ENCODE measurements at regions not wholly inside any gene's neighbourhood (a gene's known extent, or its start where the extent isn't known, plus 50 kb on each side); places are given as distances from the start of the nearest gene placed in this dataset.

DNA sequence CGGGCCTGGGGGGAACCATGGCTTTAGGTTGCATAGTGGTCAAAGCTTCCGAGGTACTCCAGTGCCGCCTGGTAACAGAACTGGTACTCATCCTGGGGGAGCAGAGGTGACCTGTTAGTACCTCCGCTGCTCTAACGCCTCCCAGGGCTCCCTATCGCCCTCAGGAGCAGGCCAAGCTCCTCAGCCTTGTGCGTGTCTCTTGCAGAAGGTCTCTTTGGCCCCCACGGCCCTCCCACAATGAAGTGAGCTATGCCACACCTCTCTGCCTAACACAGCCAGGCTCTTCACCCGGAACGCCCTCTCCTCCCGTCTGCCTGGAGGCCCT, 133.9 kb downstream of the PTPRS start:
- Histone ChIP-seq H2AFZ (ENCODE audit: low read depth, low read length) (no peak overlapping the region), H3K36me3 (ENCODE audit: insufficient read depth, low read length) (peaks cover 31% of the 10 kb centered on the region), H3K4me3 (ENCODE audit: low read length) (no peak overlapping the region), H3K27me3 (ENCODE audit: insufficient read depth, low read depth, low read length) (no peaks in the 10 kb centered on the region), H3K4me2 (ENCODE audit: low read length) (no peak overlapping the region), H3F3A (ENCODE audit: insufficient read depth, low read length, poor library complexity, severe bottlenecking) (no peaks in the 10 kb centered on the region), H4K20me1 (ENCODE audit: insufficient read depth) (no peaks in the 10 kb centered on the region), H3K79me2 (replicated peaks; ENCODE audit: insufficient read depth, low read length) (no peaks in the 10 kb centered on the region), H3K9me2 (ENCODE audit: insufficient read depth, low read length) (no peaks in the 10 kb centered on the region), H3K27ac (ENCODE audit: low read length) (no peak overlapping the region), H3K9ac (ENCODE audit: low read length) (no peak overlapping the region), H3K9me3 (ENCODE audit: low read length) (no peaks in the 10 kb centered on the region)
- no peak for TF ChIP-seq SMC3 (conservative IDR thresholded peaks at IDR 0.05; ENCODE audit: poor library complexity)
- no peak for TF ChIP-seq EP300 (conservative IDR thresholded peaks at IDR 0.05; ENCODE audit: poor library complexity, severe bottlenecking)
- TF ChIP-seq POLR2AphosphoS5 (IDR thresholded peaks at IDR 0.05), result no peak
- no peak for TF ChIP-seq RAD21 (conservative IDR thresholded peaks at IDR 0.05)
- TF ChIP-seq MXI1 (conservative IDR thresholded peaks at IDR 0.05; ENCODE audit: poor library complexity, severe bottlenecking), result no peak
- TF ChIP-seq TAF1 (IDR thresholded peaks at IDR 0.05; ENCODE audit: low read depth), result no peak
- TF ChIP-seq, protein P1, sequence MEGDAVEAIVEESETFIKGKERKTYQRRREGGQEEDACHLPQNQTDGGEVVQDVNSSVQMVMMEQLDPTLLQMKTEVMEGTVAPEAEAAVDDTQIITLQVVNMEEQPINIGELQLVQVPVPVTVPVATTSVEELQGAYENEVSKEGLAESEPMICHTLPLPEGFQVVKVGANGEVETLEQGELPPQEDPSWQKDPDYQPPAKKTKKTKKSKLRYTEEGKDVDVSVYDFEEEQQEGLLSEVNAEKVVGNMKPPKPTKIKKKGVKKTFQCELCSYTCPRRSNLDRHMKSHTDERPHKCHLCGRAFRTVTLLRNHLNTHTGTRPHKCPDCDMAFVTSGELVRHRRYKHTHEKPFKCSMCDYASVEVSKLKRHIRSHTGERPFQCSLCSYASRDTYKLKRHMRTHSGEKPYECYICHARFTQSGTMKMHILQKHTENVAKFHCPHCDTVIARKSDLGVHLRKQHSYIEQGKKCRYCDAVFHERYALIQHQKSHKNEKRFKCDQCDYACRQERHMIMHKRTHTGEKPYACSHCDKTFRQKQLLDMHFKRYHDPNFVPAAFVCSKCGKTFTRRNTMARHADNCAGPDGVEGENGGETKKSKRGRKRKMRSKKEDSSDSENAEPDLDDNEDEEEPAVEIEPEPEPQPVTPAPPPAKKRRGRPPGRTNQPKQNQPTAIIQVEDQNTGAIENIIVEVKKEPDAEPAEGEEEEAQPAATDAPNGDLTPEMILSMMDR (IDR thresholded peaks at IDR 0.05; ENCODE audit: poor library complexity, severe bottlenecking), result no peak
- TF ChIP-seq, protein P2, sequence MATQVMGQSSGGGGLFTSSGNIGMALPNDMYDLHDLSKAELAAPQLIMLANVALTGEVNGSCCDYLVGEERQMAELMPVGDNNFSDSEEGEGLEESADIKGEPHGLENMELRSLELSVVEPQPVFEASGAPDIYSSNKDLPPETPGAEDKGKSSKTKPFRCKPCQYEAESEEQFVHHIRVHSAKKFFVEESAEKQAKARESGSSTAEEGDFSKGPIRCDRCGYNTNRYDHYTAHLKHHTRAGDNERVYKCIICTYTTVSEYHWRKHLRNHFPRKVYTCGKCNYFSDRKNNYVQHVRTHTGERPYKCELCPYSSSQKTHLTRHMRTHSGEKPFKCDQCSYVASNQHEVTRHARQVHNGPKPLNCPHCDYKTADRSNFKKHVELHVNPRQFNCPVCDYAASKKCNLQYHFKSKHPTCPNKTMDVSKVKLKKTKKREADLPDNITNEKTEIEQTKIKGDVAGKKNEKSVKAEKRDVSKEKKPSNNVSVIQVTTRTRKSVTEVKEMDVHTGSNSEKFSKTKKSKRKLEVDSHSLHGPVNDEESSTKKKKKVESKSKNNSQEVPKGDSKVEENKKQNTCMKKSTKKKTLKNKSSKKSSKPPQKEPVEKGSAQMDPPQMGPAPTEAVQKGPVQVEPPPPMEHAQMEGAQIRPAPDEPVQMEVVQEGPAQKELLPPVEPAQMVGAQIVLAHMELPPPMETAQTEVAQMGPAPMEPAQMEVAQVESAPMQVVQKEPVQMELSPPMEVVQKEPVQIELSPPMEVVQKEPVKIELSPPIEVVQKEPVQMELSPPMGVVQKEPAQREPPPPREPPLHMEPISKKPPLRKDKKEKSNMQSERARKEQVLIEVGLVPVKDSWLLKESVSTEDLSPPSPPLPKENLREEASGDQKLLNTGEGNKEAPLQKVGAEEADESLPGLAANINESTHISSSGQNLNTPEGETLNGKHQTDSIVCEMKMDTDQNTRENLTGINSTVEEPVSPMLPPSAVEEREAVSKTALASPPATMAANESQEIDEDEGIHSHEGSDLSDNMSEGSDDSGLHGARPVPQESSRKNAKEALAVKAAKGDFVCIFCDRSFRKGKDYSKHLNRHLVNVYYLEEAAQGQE (IDR thresholded peaks at IDR 0.05; ENCODE audit: borderline replicate concordance), result no peak
- TF ChIP-seq EZH2 (IDR thresholded peaks at IDR 0.05; ENCODE audit: borderline replicate concordance, insufficient read depth, low read length, poor library complexity, severe bottlenecking), result no peak

DNA sequence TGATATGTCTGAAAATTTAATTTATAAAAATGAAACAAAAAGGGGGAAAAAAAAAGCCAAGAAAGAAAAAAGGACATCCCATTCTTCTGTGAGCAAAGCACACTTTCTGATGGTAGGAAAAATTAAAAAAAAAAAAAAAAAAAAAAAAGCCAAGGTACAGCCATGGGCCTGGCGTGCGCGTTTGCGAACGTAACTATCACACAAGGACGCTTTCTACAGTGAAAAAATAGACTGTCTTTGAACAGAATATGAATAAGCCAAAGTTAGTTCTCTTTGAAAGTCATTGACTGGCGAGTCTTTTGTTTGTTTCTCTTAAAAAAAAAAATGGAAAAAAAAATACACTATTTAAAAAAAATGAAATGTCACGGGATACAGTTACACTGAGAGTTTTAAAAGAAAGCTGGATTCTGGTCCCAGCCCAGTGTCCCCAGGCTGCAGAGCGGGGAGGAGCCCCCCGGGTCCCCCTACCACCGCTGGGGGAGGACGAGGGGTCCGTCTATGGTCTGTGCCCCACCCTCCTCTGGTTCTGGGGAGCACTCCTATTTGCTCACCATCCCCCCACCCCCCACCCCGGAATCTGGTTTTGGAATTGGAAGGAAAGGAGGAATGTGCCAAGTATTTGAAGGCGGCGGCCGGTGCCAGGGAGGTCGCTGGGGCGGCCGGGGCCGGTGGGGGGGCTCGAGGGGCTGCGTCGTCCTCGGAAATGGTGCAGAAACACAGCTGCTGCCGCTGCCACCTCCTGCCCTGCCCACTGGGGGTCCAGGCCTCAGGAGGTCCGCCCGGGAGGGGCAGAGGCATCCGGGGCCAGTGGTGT, 134.5 kb downstream of the PTPRS start:
- Histone ChIP-seq H2AFZ (ENCODE audit: low read depth, low read length) (no peak overlapping the region), H3F3A (ENCODE audit: insufficient read depth, low read length, poor library complexity, severe bottlenecking) (no peaks in the 10 kb centered on the region), H4K20me1 (ENCODE audit: insufficient read depth) (no peaks in the 10 kb centered on the region), H3K79me2 (replicated peaks; ENCODE audit: insufficient read depth, low read length) (no peaks in the 10 kb centered on the region), H3K27ac (ENCODE audit: low read length) (no peak overlapping the region), H3K9ac (ENCODE audit: low read length) (no peak overlapping the region), H3K36me3 (ENCODE audit: insufficient read depth, low read length) (peaks cover 26% of the 10 kb centered on the region), H3K4me3 (ENCODE audit: low read length) (no peak overlapping the region), H3K27me3 (ENCODE audit: insufficient read depth, low read depth, low read length) (no peaks in the 10 kb centered on the region), H3K9me2 (ENCODE audit: insufficient read depth, low read length) (no peaks in the 10 kb centered on the region), H3K4me2 (ENCODE audit: low read length) (no peak overlapping the region), H3K9me3 (ENCODE audit: low read length) (no peaks in the 10 kb centered on the region)
- TF ChIP-seq EP300 (conservative IDR thresholded peaks at IDR 0.05; ENCODE audit: poor library complexity, severe bottlenecking) (no peak), TAF1 (IDR thresholded peaks at IDR 0.05; ENCODE audit: low read depth) (no peak), POLR2AphosphoS5 (IDR thresholded peaks at IDR 0.05) (no peak), RAD21 (conservative IDR thresholded peaks at IDR 0.05) (no peak), MXI1 (conservative IDR thresholded peaks at IDR 0.05; ENCODE audit: poor library complexity, severe bottlenecking) (no peak), EZH2 (IDR thresholded peaks at IDR 0.05; ENCODE audit: borderline replicate concordance, insufficient read depth, low read length, poor library complexity, severe bottlenecking) (no peak), SMC3 (conservative IDR thresholded peaks at IDR 0.05; ENCODE audit: poor library complexity) (no peak)
- TF ChIP-seq, protein P1 (IDR thresholded peaks at IDR 0.05; ENCODE audit: poor library complexity, severe bottlenecking), result no peak
- TF ChIP-seq, protein P2 (IDR thresholded peaks at IDR 0.05; ENCODE audit: borderline replicate concordance), result no peak
